GM10248 (cell line): ENCODE measurements at regions not wholly inside any gene's neighbourhood (a gene's known extent, or its start where the extent isn't known, plus 50 kb on each side); places are given as distances from the start of the nearest gene placed in this dataset.

Source experiments
- CTCF ChIA-PET: fragments of 300-600 bp; sonication (Branson Sonifier 250); formaldehyde crosslinking; extraction: SDS; loops from one replicate; lab custom pipeline; 2021; ENCODE audit warnings: antibody characterized with exemption; lab: Yijun Ruan, JAX
- POLR2A ChIA-PET: fragments of 350-650 bp; sonication (Branson Sonifier 250); formaldehyde crosslinking; extraction: SDS; loops from one replicate; lab custom pipeline; 2020; ENCODE audit warnings: antibody characterized with exemption; lab: Yijun Ruan, JAX
- DNase-seq: peaks from one replicate; pipeline ENCODE4 v3.0.0; 2012; ENCODE audit errors: extremely low spot score
- CTCF ChIP-seq: IDR thresholded peaks from 2 replicates; pipeline ENCODE4 v1.5.1; 2012; ENCODE audit warnings: mild to moderate bottlenecking, low read depth; ENCODE audit errors: extremely low read depth, missing control alignments, control extremely low read depth

- CTCF ChIA-PET = no interaction called here
- DNase-seq = no peak
- POLR2A ChIA-PET = no interaction called here
- no peak for TF ChIP-seq CTCF
These were observed 225.0 kb downstream of the COX7B2 start for GRCh38 chr4:46684041-46684440.

- ChIA-PET POLR2A (no interaction called here), CTCF (no interaction called here)
- no peak for TF ChIP-seq CTCF
- no peak for DNase-seq
These were observed 232.7 kb downstream of the COX7B2 start for GRCh38 chr4:46676364-46676763.

- TF ChIP-seq CTCF = no peak
- ChIA-PET POLR2A (no interaction called here), CTCF (no interaction called here)
- DNase-seq = no peak
These were observed 234.7 kb downstream of the COX7B2 start for GRCh38 chr4:46674326-46674725.

GRCh38 chr4:46667790-46668189 is 241.3 kb downstream of the COX7B2 start:
- ChIA-PET CTCF (no interaction called here), POLR2A (no interaction called here)
- no peak for TF ChIP-seq CTCF
- no peak for DNase-seq

- DNase-seq = no peak
These were observed 253.0 kb downstream of the COX7B2 start for GRCh38 chr4:46656071-46656470.

GRCh38 chr4:46653842-46654241 is 255.2 kb downstream of the COX7B2 start:
- ChIA-PET POLR2A (no interaction called here), CTCF (interaction anchor here (1.4 kb wide), 1 partner anchor 32 kb away, joined by 3 read pairs; no protein-coding TSS in a partner anchor)
- TF ChIP-seq CTCF = no peak
- DNase-seq = no peak

More at GRCh38 chr4:46656071-46656470, 253.0 kb downstream of the COX7B2 start:
- no peak for TF ChIP-seq CTCF
- POLR2A ChIA-PET = no interaction called here
- CTCF ChIA-PET = no interaction called here

- CTCF ChIA-PET = interaction anchor here (1.8 kb wide), 1 partner anchor 1889 kb away, joined by 9 read pairs; no protein-coding TSS in a partner anchor
- no peak for DNase-seq
- POLR2A ChIA-PET = no interaction called here
- no peak for TF ChIP-seq CTCF
These were observed 259.5 kb upstream of the GABRA2 start for GRCh38 chr4:46649390-46649789.
